ENCODE measurements at regions not wholly inside any gene's neighbourhood (a gene's known extent, or its start where the extent isn't known, plus 50 kb on each side); places are given as distances from the start of the nearest gene placed in this dataset.

GRCh38 chr20:1809131-1809572, 86.1 kb upstream of the SIRPA start:
- Histone ChIP-seq H3K36me3 (no peaks in the 10 kb centered on the region), H3K27me3 (no peaks in the 10 kb centered on the region), H3K4me3 (replicated peaks in 1 of 3) (no peak overlapping the region), H3K27ac (no peak overlapping the region), H3K9me3 (no peaks in the 10 kb centered on the region), H3K4me1 (peaks cover 8 to 12% of the 10 kb centered on the region in 2 donors)
- intact Hi-C loops (cut with DNase I) = no loop called here
- no peak for TF ChIP-seq CTCF (IDR thresholded peaks at IDR 0.05)
- no peak for TF ChIP-seq POLR2A (IDR thresholded peaks at IDR 0.05)
- no peak for DNase-seq
- WGBS, 2 donors = 60 to 64% methylated on average over 2 of the region's 2 CpGs

GRCh38 chr20:1808101-1808500, 87.1 kb upstream of the SIRPA start:
- intact Hi-C loops (cut with DNase I) = no loop called here
- WGBS, 2 donors = 56 to 66% methylated on average over 6 of the region's 6 CpGs
- Histone ChIP-seq H3K4me1 (peaks cover 9 to 11% of the 10 kb centered on the region in 2 donors), H3K4me3 (replicated peaks in 1 of 3) (no peak overlapping the region), H3K36me3 (no peaks in the 10 kb centered on the region), H3K9me3 (no peaks in the 10 kb centered on the region), H3K27ac (no peak overlapping the region), H3K27me3 (no peaks in the 10 kb centered on the region)
- no peak for DNase-seq
- TF ChIP-seq POLR2A (IDR thresholded peaks at IDR 0.05) (no peak), CTCF (IDR thresholded peaks at IDR 0.05) (no peak)

GRCh38 chr20:1807394-1807793, 87.8 kb upstream of the SIRPA start:
- Histone ChIP-seq H3K36me3 (no peaks in the 10 kb centered on the region), H3K4me3 (replicated peaks in 1 of 3) (no peak overlapping the region), H3K27ac (no peak overlapping the region), H3K4me1 (peaks cover 5 to 14% of the 10 kb centered on the region in 2 donors), H3K27me3 (no peaks in the 10 kb centered on the region), H3K9me3 (no peaks in the 10 kb centered on the region)
- TF ChIP-seq POLR2A (IDR thresholded peaks at IDR 0.05) = no peak
- no peak for TF ChIP-seq CTCF (IDR thresholded peaks at IDR 0.05)
- intact Hi-C loops (cut with DNase I) = no loop called here
- 59 to 71% methylated on average over 7 of the region's 7 CpGs for WGBS, 2 donors
- DNase-seq = no peak

GRCh38 chr20:1806456-1806855, 88.8 kb upstream of the SIRPA start:
- no peak overlapping the region for H3K27ac ChIP-seq
- H3K9me3 ChIP-seq = no peaks in the 10 kb centered on the region
- DNase-seq = no peak
- WGBS, 2 donors = 92 to 93% methylated on average over 6 to 7 of the region's 7 CpGs
- no peaks in the 10 kb centered on the region for H3K36me3 ChIP-seq
- intact Hi-C loops (cut with DNase I) = no loop called here
- H3K27me3 ChIP-seq = no peaks in the 10 kb centered on the region
- H3K4me3 ChIP-seq (replicated peaks in 1 of 3) = no peak overlapping the region
- peaks cover 2 to 14% of the 10 kb centered on the region in 2 donors for H3K4me1 ChIP-seq
- no peak for TF ChIP-seq CTCF (IDR thresholded peaks at IDR 0.05)
- no peak for TF ChIP-seq POLR2A (IDR thresholded peaks at IDR 0.05)

GRCh38 chr20:1805816-1806215, 89.4 kb upstream of the SIRPA start:
- H3K36me3 ChIP-seq = no peaks in the 10 kb centered on the region
- H3K4me3 ChIP-seq (replicated peaks in 1 of 3) = no peak overlapping the region
- intact Hi-C loops (cut with DNase I) = no loop called here
- peaks cover 0 to 14% of the 10 kb centered on the region in 2 donors for H3K4me1 ChIP-seq
- no peak overlapping the region for H3K27ac ChIP-seq
- DNase-seq = no peak
- TF ChIP-seq CTCF (IDR thresholded peaks at IDR 0.05) (no peak), POLR2A (IDR thresholded peaks at IDR 0.05) (no peak)
- WGBS, 2 donors = 73 to 75% methylated on average over 4 of the region's 4 CpGs
- no peaks in the 10 kb centered on the region for H3K27me3 ChIP-seq
- H3K9me3 ChIP-seq = no peaks in the 10 kb centered on the region
